ENCODE measurements at regions not wholly inside any gene's neighbourhood (a gene's known extent, or its start where the extent isn't known, plus 50 kb on each side); places are given as distances from the start of the nearest gene placed in this dataset.

DNA sequence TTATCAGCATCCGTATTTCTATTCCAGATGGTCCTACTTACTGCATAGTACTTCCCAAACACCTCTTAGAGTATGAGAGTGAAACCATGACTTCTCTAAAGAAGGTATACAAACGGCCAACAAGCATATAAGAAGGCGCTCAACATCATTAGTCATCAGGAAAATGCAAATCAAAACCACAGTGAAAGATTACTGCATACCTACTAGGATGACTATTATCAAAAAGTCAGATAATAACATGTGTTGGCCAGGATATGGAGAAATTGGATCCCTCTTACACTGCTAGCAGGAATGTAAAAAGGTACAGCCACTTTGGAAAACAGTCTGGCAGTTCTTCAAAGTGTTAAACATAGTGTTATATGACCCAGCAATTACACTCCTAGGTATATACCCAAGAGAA lies 215.3 kb upstream of the CXorf66 start:
- DNase-seq (ENCODE audit: low spot score), result peak; percentile 18
- no peak overlapping the region for H3K27ac ChIP-seq
- CTCF ChIA-PET, result no interaction called here
- POLR2A ChIA-PET (ENCODE audit: low non-redundant PET), result no interaction called here
- TF ChIP-seq, protein P1, sequence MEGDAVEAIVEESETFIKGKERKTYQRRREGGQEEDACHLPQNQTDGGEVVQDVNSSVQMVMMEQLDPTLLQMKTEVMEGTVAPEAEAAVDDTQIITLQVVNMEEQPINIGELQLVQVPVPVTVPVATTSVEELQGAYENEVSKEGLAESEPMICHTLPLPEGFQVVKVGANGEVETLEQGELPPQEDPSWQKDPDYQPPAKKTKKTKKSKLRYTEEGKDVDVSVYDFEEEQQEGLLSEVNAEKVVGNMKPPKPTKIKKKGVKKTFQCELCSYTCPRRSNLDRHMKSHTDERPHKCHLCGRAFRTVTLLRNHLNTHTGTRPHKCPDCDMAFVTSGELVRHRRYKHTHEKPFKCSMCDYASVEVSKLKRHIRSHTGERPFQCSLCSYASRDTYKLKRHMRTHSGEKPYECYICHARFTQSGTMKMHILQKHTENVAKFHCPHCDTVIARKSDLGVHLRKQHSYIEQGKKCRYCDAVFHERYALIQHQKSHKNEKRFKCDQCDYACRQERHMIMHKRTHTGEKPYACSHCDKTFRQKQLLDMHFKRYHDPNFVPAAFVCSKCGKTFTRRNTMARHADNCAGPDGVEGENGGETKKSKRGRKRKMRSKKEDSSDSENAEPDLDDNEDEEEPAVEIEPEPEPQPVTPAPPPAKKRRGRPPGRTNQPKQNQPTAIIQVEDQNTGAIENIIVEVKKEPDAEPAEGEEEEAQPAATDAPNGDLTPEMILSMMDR (conservative IDR thresholded peaks at IDR 0.05; ENCODE audit: low read depth), result no peak

DNA sequence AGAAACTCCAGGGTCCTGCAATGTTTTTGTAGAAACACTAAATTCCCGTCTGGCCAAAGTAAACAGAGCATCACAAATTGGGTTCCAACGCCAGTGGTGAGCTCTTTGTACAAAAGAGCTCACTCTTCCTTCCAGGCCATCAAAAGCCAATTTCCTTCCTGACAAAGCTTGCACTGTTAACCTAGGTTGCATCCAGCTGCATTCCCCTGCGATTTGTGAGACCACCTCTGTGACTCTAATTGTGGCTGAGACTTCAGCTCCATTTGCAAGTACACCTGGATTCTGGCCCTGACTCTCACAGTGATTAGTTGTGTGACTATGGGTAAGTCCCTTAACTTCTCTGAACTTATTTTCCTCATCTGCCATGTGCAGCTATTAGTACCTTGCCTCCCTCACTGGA lies 212.5 kb upstream of the CXorf66 start:
- POLR2A ChIA-PET (ENCODE audit: low non-redundant PET), result no interaction called here
- CTCF ChIA-PET, result no interaction called here
- DNase-seq (ENCODE audit: low spot score), result no peak
- TF ChIP-seq, protein P1 (conservative IDR thresholded peaks at IDR 0.05; ENCODE audit: low read depth), result no peak
- no peak overlapping the region for H3K27ac ChIP-seq

DNA sequence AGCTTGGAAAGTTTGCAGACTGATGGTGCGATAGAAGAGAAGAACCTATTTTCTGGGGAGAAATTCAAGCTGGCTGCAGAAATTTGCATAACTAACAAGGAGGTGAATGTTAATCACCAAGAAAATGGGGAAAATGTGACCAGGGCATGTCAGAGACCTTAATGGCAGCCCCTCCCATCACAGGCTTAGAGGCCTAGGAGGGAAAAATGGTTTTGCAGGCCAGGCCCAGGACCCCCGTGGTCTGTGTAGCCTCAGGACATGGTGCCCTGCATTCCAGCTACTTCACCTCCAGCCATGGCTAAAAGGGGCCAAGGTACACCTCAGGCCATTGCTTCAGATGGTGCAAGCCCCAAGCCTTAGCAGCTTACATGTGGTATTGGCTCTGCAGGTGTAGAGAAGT lies 207.1 kb upstream of the CXorf66 start:
- POLR2A ChIA-PET (ENCODE audit: low non-redundant PET), result no interaction called here

DNA sequence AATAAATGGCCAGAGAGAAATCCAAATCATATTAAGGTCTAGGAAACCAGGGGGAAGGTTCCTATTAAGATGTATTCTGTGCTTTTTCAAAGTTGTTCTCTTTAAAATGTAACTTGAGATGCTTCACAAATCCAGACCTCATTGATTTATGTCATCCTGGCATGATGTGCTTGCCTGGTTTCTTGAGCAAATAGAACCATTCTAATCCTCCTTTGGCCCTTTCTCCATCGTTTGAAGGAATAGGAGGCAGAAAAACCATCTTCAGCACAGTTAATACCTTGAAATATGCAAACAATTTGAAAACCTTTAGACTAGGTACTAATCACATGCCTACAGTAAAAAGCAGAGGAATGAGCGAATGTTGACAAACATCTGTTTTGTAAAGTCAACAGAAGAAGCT lies 202.2 kb upstream of the CXorf66 start:
- no peak for DNase-seq (ENCODE audit: low spot score)
- ChIA-PET CTCF (no interaction called here), POLR2A (ENCODE audit: low non-redundant PET) (no interaction called here)
- no peak overlapping the region for H3K27ac ChIP-seq
- TF ChIP-seq, protein P1 (conservative IDR thresholded peaks at IDR 0.05; ENCODE audit: low read depth), result no peak

More for the DNA sequence above, 207.1 kb upstream of the CXorf66 start:
- no peak overlapping the region for H3K27ac ChIP-seq
- TF ChIP-seq, protein P1 (conservative IDR thresholded peaks at IDR 0.05; ENCODE audit: low read depth), result no peak
- CTCF ChIA-PET, result no interaction called here
- DNase-seq (ENCODE audit: low spot score), result no peak

DNA sequence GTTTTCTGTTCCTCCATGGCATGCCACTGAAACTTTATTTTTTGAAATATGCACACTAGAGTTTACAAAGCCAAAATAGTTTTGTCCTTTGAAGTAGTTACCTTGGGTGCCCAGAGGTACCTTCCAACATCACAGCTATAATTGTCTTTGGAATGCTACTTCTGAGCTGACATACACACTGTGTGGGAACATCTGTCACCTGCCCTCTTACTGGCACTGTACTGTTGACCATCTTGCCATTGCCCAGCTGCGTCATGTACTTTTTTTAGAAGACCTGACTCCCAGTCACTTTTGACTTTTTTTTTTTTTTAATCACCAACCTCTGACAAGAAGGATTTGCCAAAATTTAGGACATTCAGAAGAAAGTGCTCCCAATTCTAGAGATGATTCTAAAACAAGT lies 200.5 kb upstream of the CXorf66 start:
- DNase-seq (ENCODE audit: low spot score), result no peak
- TF ChIP-seq, protein P1 (conservative IDR thresholded peaks at IDR 0.05; ENCODE audit: low read depth), result no peak
- CTCF ChIA-PET, result no interaction called here
- POLR2A ChIA-PET (ENCODE audit: low non-redundant PET), result no interaction called here
- no peak overlapping the region for H3K27ac ChIP-seq

DNA sequence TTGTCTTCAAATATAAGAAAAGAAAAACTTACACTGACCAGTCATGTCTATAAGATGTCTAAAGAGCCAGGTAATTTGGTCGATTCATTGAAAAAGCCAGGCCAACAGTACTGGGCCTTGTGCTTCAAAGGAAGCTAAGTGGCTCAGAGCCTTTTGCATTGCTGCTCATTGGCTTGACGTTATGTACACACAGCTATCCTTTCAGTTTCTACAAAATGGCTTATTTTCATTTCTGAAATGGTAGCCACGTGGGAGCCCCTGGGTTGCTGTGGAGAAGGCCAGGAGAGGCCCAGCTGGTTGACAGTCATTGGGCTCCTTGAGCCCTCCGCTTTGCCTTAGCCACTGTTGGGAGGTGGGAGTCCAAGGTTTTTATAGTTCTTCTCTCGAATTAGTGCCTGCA lies 199.1 kb upstream of the CXorf66 start:
- no peak overlapping the region for H3K27ac ChIP-seq
- POLR2A ChIA-PET (ENCODE audit: low non-redundant PET), result no interaction called here
- TF ChIP-seq, protein P1 (conservative IDR thresholded peaks at IDR 0.05; ENCODE audit: low read depth), result no peak
- no peak for DNase-seq (ENCODE audit: low spot score)
- CTCF ChIA-PET, result no interaction called here
